ENCODE measurements at regions not wholly inside any gene's neighbourhood (a gene's known extent, or its start where the extent isn't known, plus 50 kb on each side); places are given as distances from the start of the nearest gene placed in this dataset.

DNA sequence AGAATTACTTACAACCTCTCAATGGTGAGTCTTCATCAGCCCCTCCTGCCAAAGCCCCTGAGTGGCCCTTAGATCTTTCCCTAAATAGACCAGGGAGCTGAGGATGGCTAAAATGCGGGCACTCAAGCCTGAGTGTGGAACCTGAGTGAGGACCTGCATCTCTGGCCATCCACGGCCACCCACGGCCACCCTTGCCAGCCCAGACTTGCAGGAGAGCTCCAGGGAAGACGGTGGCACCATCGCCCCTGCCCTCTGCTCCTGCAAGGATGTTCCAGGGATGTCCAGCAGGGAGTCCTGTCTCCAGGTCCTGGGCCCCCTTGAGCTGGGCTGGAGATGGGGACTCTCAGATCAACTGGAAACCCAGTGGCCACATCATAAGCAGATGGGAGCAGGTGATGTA lies 68.2 kb upstream of the OLFM1 start:
- TF ChIP-seq, protein P1, sequence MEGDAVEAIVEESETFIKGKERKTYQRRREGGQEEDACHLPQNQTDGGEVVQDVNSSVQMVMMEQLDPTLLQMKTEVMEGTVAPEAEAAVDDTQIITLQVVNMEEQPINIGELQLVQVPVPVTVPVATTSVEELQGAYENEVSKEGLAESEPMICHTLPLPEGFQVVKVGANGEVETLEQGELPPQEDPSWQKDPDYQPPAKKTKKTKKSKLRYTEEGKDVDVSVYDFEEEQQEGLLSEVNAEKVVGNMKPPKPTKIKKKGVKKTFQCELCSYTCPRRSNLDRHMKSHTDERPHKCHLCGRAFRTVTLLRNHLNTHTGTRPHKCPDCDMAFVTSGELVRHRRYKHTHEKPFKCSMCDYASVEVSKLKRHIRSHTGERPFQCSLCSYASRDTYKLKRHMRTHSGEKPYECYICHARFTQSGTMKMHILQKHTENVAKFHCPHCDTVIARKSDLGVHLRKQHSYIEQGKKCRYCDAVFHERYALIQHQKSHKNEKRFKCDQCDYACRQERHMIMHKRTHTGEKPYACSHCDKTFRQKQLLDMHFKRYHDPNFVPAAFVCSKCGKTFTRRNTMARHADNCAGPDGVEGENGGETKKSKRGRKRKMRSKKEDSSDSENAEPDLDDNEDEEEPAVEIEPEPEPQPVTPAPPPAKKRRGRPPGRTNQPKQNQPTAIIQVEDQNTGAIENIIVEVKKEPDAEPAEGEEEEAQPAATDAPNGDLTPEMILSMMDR (IDR thresholded peaks at IDR 0.05): no peak
- no peaks in the 10 kb centered on the region for H3K36me3 ChIP-seq
- no peaks in the 10 kb centered on the region for H3K4me1 ChIP-seq (ENCODE audit: control insufficient read depth in 1 of 2, insufficient read depth in 1 of 2, low read depth in 1 of 2, low read length in 1 of 2)
- H3K27me3 ChIP-seq: peaks cover 39% of the 10 kb centered on the region
- no peak overlapping the region for H3K27ac ChIP-seq
- H3K9me3 ChIP-seq: no peaks in the 10 kb centered on the region
- no peak overlapping the region for H3K4me3 ChIP-seq (ENCODE audit: low read depth in 1 of 2, low read length in 1 of 2)

DNA sequence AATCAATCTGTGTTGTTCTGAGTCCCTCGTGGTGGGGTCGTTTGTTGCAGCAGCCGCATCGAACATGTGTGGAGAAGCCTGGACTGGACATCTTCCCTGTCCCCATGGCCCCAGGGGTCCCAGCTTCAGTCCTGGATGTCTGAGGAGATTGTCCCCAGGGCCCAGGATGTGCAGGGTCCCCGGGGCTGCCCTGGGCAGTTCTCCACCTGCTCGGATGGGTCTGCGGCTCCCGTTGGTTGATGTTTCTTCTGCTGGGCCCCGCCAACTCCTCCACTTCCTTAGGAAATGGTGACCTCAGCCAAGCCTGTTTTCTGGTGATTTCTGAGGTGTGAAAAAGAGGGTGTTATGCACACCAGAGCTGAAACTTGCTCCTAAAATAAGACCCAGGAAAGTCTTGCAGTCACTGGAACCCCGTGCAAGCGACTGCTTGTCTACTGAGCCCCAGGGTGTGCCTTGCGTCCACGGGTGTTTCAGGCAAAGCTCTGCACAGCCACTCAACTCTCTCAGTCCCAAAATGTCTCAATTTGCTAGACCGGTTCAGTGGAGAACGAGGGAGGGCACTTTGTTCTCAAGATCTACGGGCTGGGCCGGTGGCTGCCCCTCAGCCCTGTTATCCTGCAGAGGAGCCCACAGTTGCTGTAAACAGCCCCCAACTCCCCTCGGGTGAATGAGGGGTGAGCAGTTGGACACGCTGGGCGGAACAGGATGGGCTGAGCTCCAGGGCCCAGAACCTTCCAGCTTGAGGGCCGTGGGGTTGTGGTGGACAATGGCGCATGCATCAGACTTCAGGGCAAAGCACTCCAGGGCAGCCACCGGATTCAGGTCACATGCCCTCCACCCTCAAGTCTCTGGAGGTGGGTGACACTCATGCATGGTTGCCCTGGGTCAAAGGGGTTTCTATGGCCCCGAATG lies 66.7 kb upstream of the OLFM1 start:
- TF ChIP-seq, protein P1 (IDR thresholded peaks at IDR 0.05): no peak
- Histone ChIP-seq H3K9me3 (no peaks in the 10 kb centered on the region), H3K36me3 (no peaks in the 10 kb centered on the region), H3K27ac (no peak overlapping the region), H3K27me3 (peaks cover 29% of the 10 kb centered on the region), H3K4me3 (ENCODE audit: low read depth in 1 of 2, low read length in 1 of 2) (no peak overlapping the region), H3K4me1 (ENCODE audit: control insufficient read depth in 1 of 2, insufficient read depth in 1 of 2, low read depth in 1 of 2, low read length in 1 of 2) (no peaks in the 10 kb centered on the region)

DNA sequence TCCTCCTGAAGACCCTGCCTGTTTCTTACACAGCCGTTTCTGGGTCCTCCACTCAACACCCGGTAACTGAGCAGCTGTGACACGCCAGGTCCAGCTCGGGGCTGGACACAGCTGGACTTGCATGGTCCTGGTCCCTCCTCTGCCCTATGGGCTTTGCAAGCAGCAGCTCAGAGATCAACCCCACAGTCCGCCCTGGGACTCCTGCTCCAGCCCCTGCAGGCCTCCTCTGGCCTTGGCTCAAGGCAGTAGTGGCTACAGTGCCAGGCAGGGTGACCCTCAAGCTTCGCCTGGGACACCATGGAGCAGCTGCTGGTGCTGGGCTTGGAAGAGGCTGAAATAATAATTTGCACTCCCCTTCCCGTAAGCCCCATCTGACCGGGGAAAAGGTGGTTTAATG lies 66.1 kb upstream of the OLFM1 start:
- TF ChIP-seq, protein P1 (IDR thresholded peaks at IDR 0.05): no peak
- peaks cover 27% of the 10 kb centered on the region for H3K27me3 ChIP-seq
- no peaks in the 10 kb centered on the region for H3K4me1 ChIP-seq (ENCODE audit: control insufficient read depth in 1 of 2, insufficient read depth in 1 of 2, low read depth in 1 of 2, low read length in 1 of 2)
- no peak overlapping the region for H3K27ac ChIP-seq
- no peak overlapping the region for H3K4me3 ChIP-seq (ENCODE audit: low read depth in 1 of 2, low read length in 1 of 2)
- no peaks in the 10 kb centered on the region for H3K36me3 ChIP-seq
- H3K9me3 ChIP-seq: no peaks in the 10 kb centered on the region

DNA sequence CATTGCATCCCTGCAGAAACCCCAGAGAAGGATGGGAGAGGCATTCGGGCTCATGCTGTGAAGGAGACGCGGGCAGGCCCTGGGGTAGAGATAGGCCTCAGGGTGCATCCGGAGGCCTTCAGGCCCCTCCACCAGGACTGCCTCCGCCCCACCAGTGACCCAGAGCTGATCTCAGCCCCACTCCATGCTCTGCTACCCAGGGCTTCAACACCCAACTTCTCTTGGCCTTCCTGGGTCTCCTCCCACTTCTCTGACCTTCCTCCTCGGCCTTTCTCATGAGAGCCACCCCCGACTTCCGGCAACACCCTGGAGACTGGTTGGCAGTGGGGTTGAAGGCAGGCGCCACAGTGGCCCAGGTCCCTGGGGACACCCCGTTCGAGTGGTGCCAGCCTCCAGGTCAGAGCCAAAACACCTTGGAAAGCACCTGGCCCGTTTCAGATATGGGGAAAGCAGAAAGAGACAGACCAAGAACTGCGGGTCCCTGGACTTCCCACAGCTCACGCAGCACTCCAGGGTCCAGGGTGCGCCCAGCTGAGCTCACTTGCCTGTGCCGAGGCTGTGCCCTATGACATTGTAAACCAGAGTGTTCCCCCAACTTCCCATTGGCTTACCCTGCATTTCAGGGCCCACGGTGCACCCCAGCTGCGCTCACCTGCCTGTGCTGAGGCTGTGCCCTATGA lies 65.1 kb upstream of the OLFM1 start:
- no peak overlapping the region for H3K27ac ChIP-seq
- H3K4me1 ChIP-seq (ENCODE audit: control insufficient read depth in 1 of 2, insufficient read depth in 1 of 2, low read depth in 1 of 2, low read length in 1 of 2): no peaks in the 10 kb centered on the region
- TF ChIP-seq, protein P1 (IDR thresholded peaks at IDR 0.05): no peak
- H3K9me3 ChIP-seq: no peaks in the 10 kb centered on the region
- no peak overlapping the region for H3K4me3 ChIP-seq (ENCODE audit: low read depth in 1 of 2, low read length in 1 of 2)
- H3K36me3 ChIP-seq: no peaks in the 10 kb centered on the region
- H3K27me3 ChIP-seq: peaks cover 27% of the 10 kb centered on the region

DNA sequence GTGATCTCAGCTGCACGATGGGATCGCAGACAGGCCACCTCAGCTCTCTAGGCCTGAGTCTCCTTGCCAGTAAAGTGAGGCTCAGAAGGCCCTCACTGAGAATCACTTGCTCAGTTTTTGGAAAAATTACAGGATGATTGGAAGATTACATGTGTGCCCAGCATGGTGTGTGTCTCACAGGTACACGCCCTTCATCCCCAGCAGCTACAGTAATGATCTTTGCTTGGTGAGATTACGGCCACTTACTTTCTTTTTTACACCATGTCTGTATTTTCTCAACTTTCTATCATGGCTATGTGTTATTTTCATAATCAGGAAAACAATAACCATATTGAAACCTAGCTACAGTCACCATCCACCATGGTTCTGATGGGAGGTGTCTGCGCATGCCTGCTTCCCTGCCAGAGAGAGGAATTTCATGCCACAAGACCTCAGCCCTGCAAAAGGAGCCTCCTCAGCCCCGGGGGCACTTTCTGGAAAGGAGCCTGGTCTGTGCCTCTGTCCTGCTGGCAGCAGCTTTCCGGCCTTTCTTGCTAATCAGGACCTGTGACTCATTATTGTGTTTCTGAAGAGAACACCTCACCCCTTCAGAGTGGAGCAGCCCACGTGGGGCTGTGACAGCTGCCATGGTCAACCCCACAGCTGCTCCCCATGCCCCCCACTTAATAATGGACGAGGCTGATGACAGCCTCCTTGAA lies 64.2 kb upstream of the OLFM1 start:
- no peaks in the 10 kb centered on the region for H3K36me3 ChIP-seq
- peaks cover 27% of the 10 kb centered on the region for H3K27me3 ChIP-seq
- no peaks in the 10 kb centered on the region for H3K4me1 ChIP-seq (ENCODE audit: control insufficient read depth in 1 of 2, insufficient read depth in 1 of 2, low read depth in 1 of 2, low read length in 1 of 2)
- H3K4me3 ChIP-seq (ENCODE audit: low read depth in 1 of 2, low read length in 1 of 2): no peak overlapping the region
- H3K27ac ChIP-seq: no peak overlapping the region
- no peaks in the 10 kb centered on the region for H3K9me3 ChIP-seq
- TF ChIP-seq, protein P1 (IDR thresholded peaks at IDR 0.05): no peak

Measured in neutrophil (primary cell).